ENCODE measurements at regions not wholly inside any gene's neighbourhood (a gene's known extent, or its start where the extent isn't known, plus 50 kb on each side); places are given as distances from the start of the nearest gene placed in this dataset.

GRCh38 chr3:73681198-73681597 lies 56.5 kb upstream of the PDZRN3 start:
- TF ChIP-seq CTCF (IDR thresholded peaks at IDR 0.05) = no peak
- TF ChIP-seq POLR2A (IDR thresholded peaks at IDR 0.05) = no peak

All from stomach (tissue), 4 donors.